Liver (tissue), 8 donors: ENCODE measurements at regions not wholly inside any gene's neighbourhood (a gene's known extent, or its start where the extent isn't known, plus 50 kb on each side); places are given as distances from the start of the nearest gene placed in this dataset.

Source experiments
- DNase-seq: peaks from one replicate; pipeline ENCODE4 v3.0.0-alpha.2; 2017; ENCODE audit warnings: low spot score
- H3K27ac ChIP-seq, 2 donors: one replicate each; pipeline ENCODE4 v1.7.0; 2013; ENCODE audit warnings: inconsistent platforms in 2 of 2, low read length in 2 of 2, control low read depth in 1 of 2, low read depth in 1 of 2, mild to moderate bottlenecking in 1 of 2
- H3K27me3 ChIP-seq, 4 donors: one replicate each; pipeline versions ENCODE4 v1.6.1 to v1.7.0; 2013; ENCODE audit warnings: low read length in 3 of 4, inconsistent platforms in 1 of 4, mild to moderate bottlenecking in 1 of 4, moderate library complexity in 1 of 4; ENCODE audit not compliant: control insufficient read depth in 4 of 4, insufficient read depth in 4 of 4
- H3K36me3 ChIP-seq, 4 donors: one replicate each; pipeline versions ENCODE4 v1.6.1 to v1.7.0; 2013; ENCODE audit warnings: low read length in 3 of 4, mild to moderate bottlenecking in 3 of 4, low read depth in 1 of 4, moderate library complexity in 1 of 4; ENCODE audit not compliant: control insufficient read depth in 4 of 4, insufficient read depth in 3 of 4
- H3K4me1 ChIP-seq, 4 donors: one replicate each; pipeline versions ENCODE4 v1.6.1 to v1.7.0; 2013; ENCODE audit warnings: low read length in 3 of 4, mild to moderate bottlenecking in 3 of 4, moderate library complexity in 1 of 4; ENCODE audit not compliant: control insufficient read depth in 4 of 4, insufficient read depth in 4 of 4
- H3K4me3 ChIP-seq, 3 donors: one replicate each; pipeline versions ENCODE4 v1.6.1 to v1.7.0; 2013; ENCODE audit warnings: low read length in 3 of 3, control low read depth in 1 of 3, low read depth in 1 of 3, mild to moderate bottlenecking in 1 of 3
- H3K9ac ChIP-seq, 2 donors: one replicate each; pipeline ENCODE4 v1.7.0; 2013; ENCODE audit warnings: low read length in 2 of 2, mild to moderate bottlenecking in 2 of 2, moderate library complexity in 2 of 2, control low read depth in 1 of 2, low read depth in 1 of 2
- H3K9me3 ChIP-seq, 4 donors: one replicate each; pipeline versions ENCODE4 v1.6.1 to v1.7.0; 2013; ENCODE audit warnings: low read length in 3 of 4; ENCODE audit not compliant: control insufficient read depth in 4 of 4
- EGR1 ChIP-seq, 2 donors: IDR thresholded peaks; 2 replicates each; pipeline ENCODE4 v1.6.1; 2016 to 2018; ENCODE audit warnings: antibody characterized with exemption in 2 of 2, low read depth in 2 of 2
- FOXA2 ChIP-seq: IDR thresholded peaks from 2 replicates; pipeline ENCODE4 v1.6.1; 2016; ENCODE audit warnings: antibody characterized with exemption
- GABPA ChIP-seq, 2 donors: IDR thresholded peaks in 1 of 2; conservative IDR thresholded peaks in 1 of 2; 2 replicates each; pipeline ENCODE4 v1.6.1; 2016; ENCODE audit warnings: antibody characterized with exemption in 2 of 2, mild to moderate bottlenecking in 1 of 2, moderate library complexity in 1 of 2
- HNF4A ChIP-seq, 2 donors: conservative IDR thresholded peaks; 2 replicates each; pipeline ENCODE4 v1.6.1; 2016; ENCODE audit warnings: antibody characterized with exemption in 2 of 2, mild to moderate bottlenecking in 2 of 2
- NR2F2 ChIP-seq: IDR thresholded peaks from 2 replicates; pipeline ENCODE4 v1.6.1; 2016; ENCODE audit warnings: antibody characterized with exemption
- RAD21 ChIP-seq, 2 donors: IDR thresholded peaks; 2 replicates each; pipeline ENCODE4 v1.6.1; 2016; ENCODE audit warnings: antibody characterized with exemption in 2 of 2, mild to moderate bottlenecking in 2 of 2
- RXRA ChIP-seq, 2 donors: IDR thresholded peaks; 2 replicates each; pipeline ENCODE4 v1.6.1; 2017 to 2018; ENCODE audit warnings: antibody characterized with exemption in 2 of 2, mild to moderate bottlenecking in 1 of 2
- SP1 ChIP-seq: IDR thresholded peaks from 2 replicates; pipeline ENCODE4 v1.6.1; 2018; ENCODE audit warnings: antibody characterized with exemption, mild to moderate bottlenecking
- TAF1 ChIP-seq: conservative IDR thresholded peaks from 2 replicates; pipeline ENCODE4 v1.6.1; 2016; ENCODE audit warnings: antibody characterized with exemption, mild to moderate bottlenecking
- YY1 ChIP-seq: IDR thresholded peaks from 2 replicates; pipeline ENCODE4 v1.6.1; 2016; ENCODE audit warnings: antibody characterized with exemption, mild to moderate bottlenecking
- WGBS: extraction: QIAGEN DNeasy Blood & Tissue Kit; methylation state at CpG from one replicate; pipeline ENCODE4 v1.1.7; 2013; 5-methylcytosine and 5-hydroxymethylcytosine counted together
- TF ChIP-seq, protein P1 (sequence below): IDR thresholded peaks from 2 replicates; pipeline ENCODE4 v1.6.1; 2016; ENCODE audit warnings: antibody characterized with exemption
- TF ChIP-seq, protein P2 (sequence below): IDR thresholded peaks from 2 replicates; pipeline ENCODE4 v1.6.1; 2016; ENCODE audit warnings: antibody characterized with exemption, mild to moderate bottlenecking
- TF ChIP-seq, protein P3 (sequence below): fragments of 150-350 bp; IDR thresholded peaks from 2 replicates; pipeline ENCODE4 v1.5.1; 2017; ENCODE audit warnings: improper control_type of control experiment, low read depth, low read length; ENCODE audit not compliant: missing input control
- TF ChIP-seq, protein P4 (sequence below): IDR thresholded peaks from 2 replicates; pipeline ENCODE4 v1.6.1; 2016; ENCODE audit warnings: antibody characterized with exemption
- TF ChIP-seq, protein P5 (sequence below): IDR thresholded peaks from 2 replicates; pipeline ENCODE4 v1.6.1; 2016; ENCODE audit warnings: antibody characterized with exemption
- donor health status: healthy.
- donor health status: healthy.
- donor health status: healthy.
- donor health status: healthy.
- donor health status: healthy.

DNA sequence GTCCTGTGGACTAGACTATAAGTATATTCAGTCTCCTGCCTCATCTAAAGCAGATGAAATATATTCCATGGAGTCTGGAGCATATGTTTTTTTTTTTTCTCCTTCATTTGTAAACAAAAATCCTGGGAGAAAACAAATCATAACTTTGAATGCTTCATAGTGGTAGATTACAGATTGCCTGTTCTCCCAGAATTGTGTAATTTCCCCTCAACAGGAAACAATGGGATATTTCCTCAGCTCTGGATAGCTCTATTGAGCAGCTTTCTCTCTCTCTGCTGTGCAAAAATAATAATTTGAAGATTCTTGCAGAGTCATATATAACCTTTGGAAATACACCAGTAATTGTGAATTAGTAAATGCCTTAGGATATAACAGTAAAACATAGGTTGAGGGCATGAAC is 1406.6 kb upstream of the ACVR2A start:
- H3K9ac ChIP-seq: no peak overlapping the region
- no peak overlapping the region for H3K4me3 ChIP-seq
- no peaks in the 10 kb centered on the region for H3K9me3 ChIP-seq
- no peak overlapping the region for H3K27ac ChIP-seq
- no peak for DNase-seq
- H3K4me1 ChIP-seq: no peaks in the 10 kb centered on the region
- no peaks in the 10 kb centered on the region for H3K27me3 ChIP-seq
- TF ChIP-seq, protein P1, sequence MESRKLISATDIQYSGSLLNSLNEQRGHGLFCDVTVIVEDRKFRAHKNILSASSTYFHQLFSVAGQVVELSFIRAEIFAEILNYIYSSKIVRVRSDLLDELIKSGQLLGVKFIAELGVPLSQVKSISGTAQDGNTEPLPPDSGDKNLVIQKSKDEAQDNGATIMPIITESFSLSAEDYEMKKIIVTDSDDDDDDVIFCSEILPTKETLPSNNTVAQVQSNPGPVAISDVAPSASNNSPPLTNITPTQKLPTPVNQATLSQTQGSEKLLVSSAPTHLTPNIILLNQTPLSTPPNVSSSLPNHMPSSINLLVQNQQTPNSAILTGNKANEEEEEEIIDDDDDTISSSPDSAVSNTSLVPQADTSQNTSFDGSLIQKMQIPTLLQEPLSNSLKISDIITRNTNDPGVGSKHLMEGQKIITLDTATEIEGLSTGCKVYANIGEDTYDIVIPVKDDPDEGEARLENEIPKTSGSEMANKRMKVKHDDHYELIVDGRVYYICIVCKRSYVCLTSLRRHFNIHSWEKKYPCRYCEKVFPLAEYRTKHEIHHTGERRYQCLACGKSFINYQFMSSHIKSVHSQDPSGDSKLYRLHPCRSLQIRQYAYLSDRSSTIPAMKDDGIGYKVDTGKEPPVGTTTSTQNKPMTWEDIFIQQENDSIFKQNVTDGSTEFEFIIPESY: no peak
- TF ChIP-seq, protein P2, sequence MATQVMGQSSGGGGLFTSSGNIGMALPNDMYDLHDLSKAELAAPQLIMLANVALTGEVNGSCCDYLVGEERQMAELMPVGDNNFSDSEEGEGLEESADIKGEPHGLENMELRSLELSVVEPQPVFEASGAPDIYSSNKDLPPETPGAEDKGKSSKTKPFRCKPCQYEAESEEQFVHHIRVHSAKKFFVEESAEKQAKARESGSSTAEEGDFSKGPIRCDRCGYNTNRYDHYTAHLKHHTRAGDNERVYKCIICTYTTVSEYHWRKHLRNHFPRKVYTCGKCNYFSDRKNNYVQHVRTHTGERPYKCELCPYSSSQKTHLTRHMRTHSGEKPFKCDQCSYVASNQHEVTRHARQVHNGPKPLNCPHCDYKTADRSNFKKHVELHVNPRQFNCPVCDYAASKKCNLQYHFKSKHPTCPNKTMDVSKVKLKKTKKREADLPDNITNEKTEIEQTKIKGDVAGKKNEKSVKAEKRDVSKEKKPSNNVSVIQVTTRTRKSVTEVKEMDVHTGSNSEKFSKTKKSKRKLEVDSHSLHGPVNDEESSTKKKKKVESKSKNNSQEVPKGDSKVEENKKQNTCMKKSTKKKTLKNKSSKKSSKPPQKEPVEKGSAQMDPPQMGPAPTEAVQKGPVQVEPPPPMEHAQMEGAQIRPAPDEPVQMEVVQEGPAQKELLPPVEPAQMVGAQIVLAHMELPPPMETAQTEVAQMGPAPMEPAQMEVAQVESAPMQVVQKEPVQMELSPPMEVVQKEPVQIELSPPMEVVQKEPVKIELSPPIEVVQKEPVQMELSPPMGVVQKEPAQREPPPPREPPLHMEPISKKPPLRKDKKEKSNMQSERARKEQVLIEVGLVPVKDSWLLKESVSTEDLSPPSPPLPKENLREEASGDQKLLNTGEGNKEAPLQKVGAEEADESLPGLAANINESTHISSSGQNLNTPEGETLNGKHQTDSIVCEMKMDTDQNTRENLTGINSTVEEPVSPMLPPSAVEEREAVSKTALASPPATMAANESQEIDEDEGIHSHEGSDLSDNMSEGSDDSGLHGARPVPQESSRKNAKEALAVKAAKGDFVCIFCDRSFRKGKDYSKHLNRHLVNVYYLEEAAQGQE: no peak
- TF ChIP-seq, protein P3, sequence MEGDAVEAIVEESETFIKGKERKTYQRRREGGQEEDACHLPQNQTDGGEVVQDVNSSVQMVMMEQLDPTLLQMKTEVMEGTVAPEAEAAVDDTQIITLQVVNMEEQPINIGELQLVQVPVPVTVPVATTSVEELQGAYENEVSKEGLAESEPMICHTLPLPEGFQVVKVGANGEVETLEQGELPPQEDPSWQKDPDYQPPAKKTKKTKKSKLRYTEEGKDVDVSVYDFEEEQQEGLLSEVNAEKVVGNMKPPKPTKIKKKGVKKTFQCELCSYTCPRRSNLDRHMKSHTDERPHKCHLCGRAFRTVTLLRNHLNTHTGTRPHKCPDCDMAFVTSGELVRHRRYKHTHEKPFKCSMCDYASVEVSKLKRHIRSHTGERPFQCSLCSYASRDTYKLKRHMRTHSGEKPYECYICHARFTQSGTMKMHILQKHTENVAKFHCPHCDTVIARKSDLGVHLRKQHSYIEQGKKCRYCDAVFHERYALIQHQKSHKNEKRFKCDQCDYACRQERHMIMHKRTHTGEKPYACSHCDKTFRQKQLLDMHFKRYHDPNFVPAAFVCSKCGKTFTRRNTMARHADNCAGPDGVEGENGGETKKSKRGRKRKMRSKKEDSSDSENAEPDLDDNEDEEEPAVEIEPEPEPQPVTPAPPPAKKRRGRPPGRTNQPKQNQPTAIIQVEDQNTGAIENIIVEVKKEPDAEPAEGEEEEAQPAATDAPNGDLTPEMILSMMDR: no peak
- TF ChIP-seq GABPA (IDR thresholded peaks at IDR 0.05 in 1 of 2, conservative IDR thresholded peaks at IDR 0.05 in 1 of 2): no peak
- TF ChIP-seq EGR1 (IDR thresholded peaks at IDR 0.05; ENCODE audit: low read depth in 2 of 2): no peak
- TF ChIP-seq SP1: no peak
- no peak for TF ChIP-seq FOXA2
- TF ChIP-seq TAF1: no peak
- TF ChIP-seq RAD21 (IDR thresholded peaks at IDR 0.05): no peak
- TF ChIP-seq YY1: no peak
- TF ChIP-seq, protein P4, sequence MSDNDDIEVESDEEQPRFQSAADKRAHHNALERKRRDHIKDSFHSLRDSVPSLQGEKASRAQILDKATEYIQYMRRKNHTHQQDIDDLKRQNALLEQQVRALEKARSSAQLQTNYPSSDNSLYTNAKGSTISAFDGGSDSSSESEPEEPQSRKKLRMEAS: no peak
- no peak for TF ChIP-seq HNF4A (conservative IDR thresholded peaks at IDR 0.05)
- no peak for TF ChIP-seq RXRA (IDR thresholded peaks at IDR 0.05)
- TF ChIP-seq, protein P5, sequence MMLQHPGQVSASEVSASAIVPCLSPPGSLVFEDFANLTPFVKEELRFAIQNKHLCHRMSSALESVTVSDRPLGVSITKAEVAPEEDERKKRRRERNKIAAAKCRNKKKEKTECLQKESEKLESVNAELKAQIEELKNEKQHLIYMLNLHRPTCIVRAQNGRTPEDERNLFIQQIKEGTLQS: no peak
- no peak for TF ChIP-seq NR2F2
- no peaks in the 10 kb centered on the region for H3K36me3 ChIP-seq

DNA sequence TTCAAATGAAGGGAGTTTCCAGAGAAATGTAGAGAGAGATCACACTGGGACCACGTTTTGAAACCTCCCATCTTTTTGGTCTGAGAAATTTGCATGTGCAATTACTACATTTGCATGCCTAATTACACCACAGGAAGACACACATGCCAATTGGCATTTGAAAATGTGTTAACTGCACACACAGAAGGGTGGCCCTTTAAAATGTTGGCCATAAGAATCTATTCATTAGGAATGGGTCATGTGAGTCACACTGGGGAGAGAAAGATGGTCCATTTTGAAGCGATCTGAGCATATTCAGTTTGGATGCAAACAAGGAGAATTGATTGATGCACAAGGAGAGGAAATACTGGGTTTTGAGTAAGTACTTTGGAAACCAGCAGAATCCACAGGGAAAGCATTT is 1407.1 kb upstream of the ACVR2A start:
- Histone ChIP-seq H3K27ac (no peak overlapping the region), H3K4me1 (no peaks in the 10 kb centered on the region), H3K36me3 (no peaks in the 10 kb centered on the region), H3K27me3 (no peaks in the 10 kb centered on the region), H3K9me3 (no peaks in the 10 kb centered on the region), H3K9ac (no peak overlapping the region), H3K4me3 (no peak overlapping the region)
- WGBS: 40% methylated on average over 2 of the region's 2 CpGs
- no peak for TF ChIP-seq YY1
- TF ChIP-seq RAD21 (IDR thresholded peaks at IDR 0.05): no peak
- no peak for DNase-seq
